ENCODE measurements at regions not wholly inside any gene's neighbourhood (a gene's known extent, or its start where the extent isn't known, plus 50 kb on each side); places are given as distances from the start of the nearest gene placed in this dataset.

DNA sequence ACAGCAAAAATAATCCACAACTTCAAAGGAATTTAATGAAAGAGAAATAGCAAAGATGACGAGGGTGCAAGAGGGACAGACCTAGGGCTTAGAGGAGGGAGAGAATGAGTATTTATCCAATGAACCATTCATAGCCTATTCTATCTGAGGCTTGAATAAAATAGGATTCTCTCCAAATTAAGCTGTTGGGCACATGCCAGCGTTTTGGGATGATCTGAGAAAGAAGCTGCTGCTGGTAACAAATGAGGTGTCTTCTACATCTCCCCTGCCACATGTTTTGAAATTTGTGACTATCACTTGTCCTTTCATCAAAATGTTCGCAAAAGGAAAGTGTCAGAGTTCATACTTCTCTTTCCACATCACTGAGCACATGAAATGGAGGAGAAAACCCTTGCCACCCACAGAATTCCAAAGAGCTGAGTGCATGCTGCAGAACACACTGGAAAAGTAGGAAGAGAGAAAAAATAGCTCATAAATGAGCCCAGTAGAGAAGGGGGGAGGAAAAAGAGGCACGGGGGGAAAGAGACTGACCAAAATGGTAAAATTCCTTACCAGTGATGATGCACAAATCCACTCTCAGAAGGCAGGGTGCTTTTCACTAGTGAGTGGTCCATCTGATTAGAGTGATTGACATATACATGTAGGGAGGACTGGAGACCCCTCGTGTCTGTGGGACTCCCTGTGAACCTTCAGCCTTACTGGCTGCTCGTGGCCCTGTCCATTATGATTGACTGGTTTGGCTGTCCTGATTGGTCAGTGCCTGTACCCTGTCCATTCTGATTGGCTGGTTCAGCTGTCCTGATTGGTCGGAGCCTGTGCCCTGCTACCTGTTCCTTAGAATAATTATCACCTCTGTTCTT lies 180.5 kb downstream of the OGFRL1 start:
- Mint-ChIP-seq H3K27ac (no peak overlapping the region), H3K36me3 (peaks cover 4% of the 10 kb centered on the region in 2 donors), H3K4me3 (no peak overlapping the region), H3K4me1 (no peaks in the 10 kb centered on the region), H3K27me3 (peaks cover 0 to 5% of the 10 kb centered on the region in 2 donors), H3K9me3 (peaks cover 5 to 7% of the 10 kb centered on the region in 2 donors)
- no peak for ATAC-seq (replicated peaks)
- DNase-seq = no peak

GRCh38 chr6:71471718-71472117 lies 183.1 kb downstream of the OGFRL1 start:
- peaks cover 0 to 5% of the 10 kb centered on the region in 2 donors for H3K27me3 Mint-ChIP-seq
- H3K27ac Mint-ChIP-seq = no peak overlapping the region
- ATAC-seq (replicated peaks) = no peak

GRCh38 chr6:71473926-71474325 lies 185.3 kb downstream of the OGFRL1 start:
- ATAC-seq (replicated peaks) = no peak
- DNase-seq = no peak
- H3K27me3 Mint-ChIP-seq = peaks cover 0 to 5% of the 10 kb centered on the region in 2 donors
- peaks cover 1 to 4% of the 10 kb centered on the region in 2 donors for H3K4me1 Mint-ChIP-seq
- H3K9me3 Mint-ChIP-seq = no peaks in the 10 kb centered on the region
- no peak overlapping the region for H3K4me3 Mint-ChIP-seq
- H3K27ac Mint-ChIP-seq = no peak overlapping the region
- no peaks in the 10 kb centered on the region for H3K36me3 Mint-ChIP-seq

More at GRCh38 chr6:71471718-71472117, 183.1 kb downstream of the OGFRL1 start:
- no peak for DNase-seq
- Mint-ChIP-seq H3K36me3 (no peaks in the 10 kb centered on the region), H3K9me3 (no peaks in the 10 kb centered on the region), H3K4me1 (no peaks in the 10 kb centered on the region), H3K4me3 (no peak overlapping the region)

- ATAC-seq (replicated peaks) = no peak
- Mint-ChIP-seq H3K4me3 (no peak overlapping the region), H3K36me3 (no peaks in the 10 kb centered on the region), H3K27me3 (peaks cover 0 to under 1% of the 10 kb centered on the region in 2 donors), H3K9me3 (no peaks in the 10 kb centered on the region), H3K4me1 (peaks cover 1 to 4% of the 10 kb centered on the region in 2 donors), H3K27ac (no peak overlapping the region)
- no peak for DNase-seq
Measured at GRCh38 chr6:71474942-71475341, 186.3 kb downstream of the OGFRL1 start.

DNA sequence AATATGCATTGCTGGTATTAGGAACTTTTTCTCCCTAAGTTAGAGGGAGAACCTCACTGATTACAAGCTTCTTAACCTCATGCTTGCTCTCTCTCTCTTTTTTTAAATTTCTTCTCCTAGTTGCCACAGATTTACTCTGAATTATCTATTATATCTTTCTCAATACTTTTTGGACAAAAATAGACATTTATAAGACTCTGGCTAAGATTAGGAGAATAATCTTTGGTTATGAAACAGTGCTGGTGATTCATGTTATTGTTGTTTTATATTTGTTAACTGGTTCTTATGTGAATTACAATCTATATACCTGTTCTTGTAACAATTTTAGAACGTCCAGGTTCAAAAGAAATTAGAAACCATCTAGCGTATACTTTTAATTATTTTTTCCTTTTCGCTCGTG lies 187.8 kb downstream of the OGFRL1 start:
- Mint-ChIP-seq H3K36me3 (no peaks in the 10 kb centered on the region), H3K27ac (no peak overlapping the region), H3K4me3 (no peak overlapping the region), H3K9me3 (no peaks in the 10 kb centered on the region), H3K4me1 (peaks cover 3 to 4% of the 10 kb centered on the region in 2 donors), H3K27me3 (no peaks in the 10 kb centered on the region)
- ATAC-seq (replicated peaks) (no peak), DNase-seq (no peak)

DNA sequence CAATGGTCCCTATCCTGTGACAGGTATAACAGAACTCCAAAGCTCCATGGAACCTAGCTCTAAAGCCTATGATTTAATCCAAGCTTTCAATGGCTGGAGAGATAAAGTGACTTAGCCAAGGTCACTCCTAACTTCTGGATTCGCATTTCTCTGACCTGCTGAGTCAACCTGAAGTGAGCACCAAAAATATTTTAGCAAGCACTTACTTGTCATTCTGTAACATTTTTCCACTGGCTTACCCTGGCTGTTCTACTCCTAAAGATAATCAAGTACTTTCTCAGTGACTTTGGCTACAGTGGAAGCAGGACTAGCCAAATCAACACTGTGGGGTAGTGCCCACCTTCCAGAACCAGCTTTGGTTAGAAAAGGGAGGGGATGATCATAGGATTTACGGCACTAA lies 188.3 kb downstream of the OGFRL1 start:
- no peak for ATAC-seq (replicated peaks)
- Mint-ChIP-seq H3K4me1 (peaks cover 3 to 4% of the 10 kb centered on the region in 2 donors), H3K4me3 (no peak overlapping the region), H3K27ac (no peak overlapping the region), H3K36me3 (no peaks in the 10 kb centered on the region), H3K27me3 (no peaks in the 10 kb centered on the region), H3K9me3 (no peaks in the 10 kb centered on the region)
- no peak for DNase-seq

- ATAC-seq (replicated peaks) (no peak), DNase-seq (no peak)
- Mint-ChIP-seq H3K9me3 (no peaks in the 10 kb centered on the region), H3K4me1 (peaks cover 3 to 4% of the 10 kb centered on the region in 2 donors), H3K27ac (no peak overlapping the region), H3K36me3 (no peaks in the 10 kb centered on the region), H3K4me3 (no peak overlapping the region), H3K27me3 (no peaks in the 10 kb centered on the region)
Measured at GRCh38 chr6:71478834-71479541, 190.4 kb downstream of the OGFRL1 start.

DNA sequence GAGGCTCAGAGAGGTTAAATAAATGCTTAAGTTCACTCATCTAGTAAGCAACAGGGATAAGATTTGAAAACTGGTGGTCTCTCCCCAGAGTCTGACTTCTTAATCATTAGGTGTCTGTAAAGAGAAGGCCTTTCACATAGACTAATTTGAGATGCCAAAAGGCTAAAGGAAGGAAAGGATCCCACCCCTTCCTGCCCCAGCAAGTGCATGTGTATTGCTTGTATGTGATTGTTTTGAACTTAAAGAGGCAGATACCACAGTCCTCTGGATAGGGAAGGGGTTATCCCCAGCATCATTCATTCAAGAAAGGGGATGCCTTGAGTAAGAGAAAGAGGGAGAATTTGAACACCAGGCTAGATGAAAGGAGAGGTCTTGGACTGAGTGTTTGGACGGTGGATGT lies 192.0 kb downstream of the OGFRL1 start:
- Mint-ChIP-seq H3K4me3 (no peak overlapping the region), H3K36me3 (no peaks in the 10 kb centered on the region), H3K4me1 (peaks cover 3 to 4% of the 10 kb centered on the region in 2 donors), H3K27me3 (no peaks in the 10 kb centered on the region), H3K27ac (no peak overlapping the region), H3K9me3 (no peaks in the 10 kb centered on the region)
- DNase-seq = no peak
- ATAC-seq (replicated peaks) = no peak

- Mint-ChIP-seq H3K9me3 (no peaks in the 10 kb centered on the region), H3K4me3 (no peak overlapping the region), H3K4me1 (peaks cover 4 to 6% of the 10 kb centered on the region in 2 donors), H3K27ac (no peak overlapping the region), H3K36me3 (no peaks in the 10 kb centered on the region), H3K27me3 (no peaks in the 10 kb centered on the region)
- DNase-seq (no peak), ATAC-seq (replicated peaks) (no peak)
Measured at GRCh38 chr6:71481011-71481410, 192.4 kb downstream of the OGFRL1 start.

DNA sequence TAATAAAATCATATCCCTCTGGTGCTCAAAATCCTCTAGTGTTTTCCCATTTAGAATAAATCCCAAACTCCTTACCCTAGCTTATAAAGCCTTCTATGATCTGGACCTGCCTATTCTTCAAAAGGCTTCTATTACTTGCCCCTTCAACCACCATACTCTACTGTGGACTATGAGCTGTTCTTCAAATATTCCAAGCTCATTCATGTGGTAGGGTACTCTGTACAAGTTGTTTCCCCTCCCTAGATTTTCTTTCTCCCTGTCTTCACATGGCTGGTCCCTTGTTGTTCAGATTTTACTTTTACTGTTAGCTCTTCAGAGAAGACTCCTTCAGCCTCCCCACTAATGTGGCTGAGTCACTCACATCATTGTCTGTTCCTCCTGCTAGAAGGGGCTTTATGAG lies 193.2 kb downstream of the OGFRL1 start:
- DNase-seq (no peak), ATAC-seq (replicated peaks) (no peak)
- no peak overlapping the region for H3K27ac Mint-ChIP-seq
- peaks cover 7 to 14% of the 10 kb centered on the region in 2 donors for H3K4me1 Mint-ChIP-seq
- H3K4me3 Mint-ChIP-seq = no peak overlapping the region
- H3K27me3 Mint-ChIP-seq = no peaks in the 10 kb centered on the region
- no peaks in the 10 kb centered on the region for H3K9me3 Mint-ChIP-seq
- H3K36me3 Mint-ChIP-seq = no peaks in the 10 kb centered on the region

DNA sequence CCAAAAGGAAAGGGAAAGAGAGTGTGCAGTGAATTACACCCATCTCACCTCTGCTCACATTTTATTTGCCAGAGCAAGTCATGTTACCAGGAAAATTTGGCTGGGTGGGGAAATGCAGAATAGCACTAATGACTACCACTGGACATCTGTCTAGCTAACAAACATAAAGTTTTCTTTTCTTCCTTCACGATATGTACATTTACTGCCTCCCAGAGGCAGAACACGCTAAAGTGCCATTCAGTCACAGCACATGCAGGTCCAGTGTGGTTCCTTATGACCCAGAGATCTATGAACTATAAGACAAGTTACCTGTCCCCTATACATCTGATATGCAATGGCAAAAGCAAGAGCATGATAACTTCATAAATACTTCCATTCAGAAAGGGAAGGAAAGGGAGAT lies 194.1 kb downstream of the OGFRL1 start:
- Mint-ChIP-seq H3K4me3 (no peak overlapping the region), H3K27me3 (no peaks in the 10 kb centered on the region), H3K36me3 (no peaks in the 10 kb centered on the region), H3K4me1 (peaks cover 9 to 23% of the 10 kb centered on the region in 2 donors), H3K27ac (no peak overlapping the region), H3K9me3 (no peaks in the 10 kb centered on the region)
- DNase-seq (no peak), ATAC-seq (replicated peaks) (no peak)

- H3K36me3 Mint-ChIP-seq = no peaks in the 10 kb centered on the region
- no peak overlapping the region for H3K4me3 Mint-ChIP-seq
- DNase-seq = no peak
- H3K9me3 Mint-ChIP-seq = no peaks in the 10 kb centered on the region
- ATAC-seq (replicated peaks) = peak; percentile 39 to 71
- H3K4me1 Mint-ChIP-seq = peaks cover 10 to 26% of the 10 kb centered on the region in 2 donors
- no peaks in the 10 kb centered on the region for H3K27me3 Mint-ChIP-seq
- H3K27ac Mint-ChIP-seq = no peak overlapping the region
Measured at GRCh38 chr6:71486461-71486860, 197.8 kb downstream of the OGFRL1 start.

GRCh38 chr6:71488186-71488585 lies 199.6 kb downstream of the OGFRL1 start:
- Mint-ChIP-seq H3K4me1 (peaks cover 10 to 26% of the 10 kb centered on the region in 2 donors), H3K27ac (no peak overlapping the region), H3K9me3 (no peaks in the 10 kb centered on the region), H3K4me3 (no peak overlapping the region), H3K36me3 (no peaks in the 10 kb centered on the region), H3K27me3 (no peaks in the 10 kb centered on the region)
- peak; percentile 43 to 60 for ATAC-seq (replicated peaks)
- no peak for DNase-seq

DNA sequence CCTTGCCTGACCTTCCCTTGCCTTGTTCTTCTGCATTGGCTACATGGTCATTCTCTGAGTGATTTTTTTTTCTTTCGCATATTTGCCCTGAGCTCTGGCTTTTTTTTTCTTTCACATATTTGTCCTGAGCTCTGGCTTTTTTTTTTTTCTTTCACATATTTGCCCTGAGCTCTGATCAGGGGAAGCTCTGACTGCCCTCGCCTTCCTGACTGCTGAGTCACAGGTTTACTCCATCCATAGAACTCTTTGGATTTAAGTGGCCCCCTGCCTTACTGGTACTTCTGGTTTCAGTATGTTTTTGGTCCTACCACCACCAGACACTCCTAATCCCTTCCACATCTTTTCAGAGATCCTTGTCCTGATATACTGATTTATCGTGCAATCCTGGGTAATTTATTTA lies 201.1 kb downstream of the OGFRL1 start:
- H3K27ac Mint-ChIP-seq = no peak overlapping the region
- H3K27me3 Mint-ChIP-seq = no peaks in the 10 kb centered on the region
- H3K4me3 Mint-ChIP-seq = no peak overlapping the region
- H3K4me1 Mint-ChIP-seq = peaks cover 10 to 26% of the 10 kb centered on the region in 2 donors
- H3K9me3 Mint-ChIP-seq = no peaks in the 10 kb centered on the region
- H3K36me3 Mint-ChIP-seq = no peaks in the 10 kb centered on the region
- ATAC-seq (replicated peaks) = no peak
- no peak for DNase-seq

- Mint-ChIP-seq H3K9me3 (no peaks in the 10 kb centered on the region), H3K4me1 (peaks cover 8 to 31% of the 10 kb centered on the region in 2 donors), H3K36me3 (no peaks in the 10 kb centered on the region), H3K27ac (no peak overlapping the region), H3K27me3 (no peaks in the 10 kb centered on the region), H3K4me3 (no peak overlapping the region)
- ATAC-seq (replicated peaks) (no peak), DNase-seq (no peak)
Measured at GRCh38 chr6:71490876-71491275, 202.3 kb downstream of the OGFRL1 start.
